ENCODE measurements at regions not wholly inside any gene's neighbourhood (a gene's known extent, or its start where the extent isn't known, plus 50 kb on each side); places are given as distances from the start of the nearest gene placed in this dataset.
A peak's percentile ranks its signal among the peaks of the same experiment; 100 is the strongest.

DNA sequence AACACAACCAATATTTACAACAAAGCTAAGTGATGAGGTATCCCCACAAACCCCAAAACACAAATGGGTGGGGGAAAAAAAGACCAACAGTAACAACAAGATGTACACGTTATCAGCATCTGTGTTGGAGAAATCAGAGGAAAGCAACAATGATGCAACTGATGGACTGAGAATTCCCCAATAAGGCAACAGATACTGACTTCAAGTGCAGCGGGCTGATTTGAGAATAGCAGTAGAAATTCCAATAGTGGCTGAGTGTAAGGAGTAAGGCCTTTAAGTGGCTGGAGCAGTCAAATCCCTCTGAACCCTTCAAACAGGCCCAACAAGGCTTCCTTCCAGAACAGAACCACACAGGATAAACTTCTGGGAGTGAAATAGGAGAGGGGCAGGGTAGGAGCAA, 97.6 kb downstream of the TM2D1 start:
- Histone ChIP-seq H3K4me3 (ENCODE audit: low read length) (no peak overlapping the region), H3K27me3 (replicated peaks; ENCODE audit: control insufficient read depth, insufficient read depth, low read length) (no peaks in the 10 kb centered on the region), H3K9ac (ENCODE audit: low read length) (peak overlapping the region; percentile 17), H3K36me3 (ENCODE audit: control insufficient read depth, insufficient read depth, low read length, severe bottlenecking) (no peaks in the 10 kb centered on the region), H3K9me3 (ENCODE audit: control insufficient read depth, low read length) (no peaks in the 10 kb centered on the region), H3K4me1 (ENCODE audit: control insufficient read depth, insufficient read depth, low read length) (peaks cover 15% of the 10 kb centered on the region)
- DNase-seq (ENCODE audit: low read depth), result no peak

- no peak overlapping the region for H3K9ac ChIP-seq (ENCODE audit: low read length)
- peaks cover 15% of the 10 kb centered on the region for H3K4me1 ChIP-seq (ENCODE audit: control insufficient read depth, insufficient read depth, low read length)
- no peaks in the 10 kb centered on the region for H3K36me3 ChIP-seq (ENCODE audit: control insufficient read depth, insufficient read depth, low read length, severe bottlenecking)
- H3K27me3 ChIP-seq (replicated peaks; ENCODE audit: control insufficient read depth, insufficient read depth, low read length), result no peaks in the 10 kb centered on the region
- H3K4me3 ChIP-seq (ENCODE audit: low read length), result no peak overlapping the region
- peak; percentile 42 for DNase-seq (ENCODE audit: low read depth)
- H3K9me3 ChIP-seq (ENCODE audit: control insufficient read depth, low read length), result no peaks in the 10 kb centered on the region
These were observed 98.1 kb downstream of the TM2D1 start for GRCh38 chr1:61626816-61627215.

GRCh38 chr1:61623852-61624251, 101.1 kb downstream of the TM2D1 start:
- no peak overlapping the region for H3K9ac ChIP-seq (ENCODE audit: low read length)
- H3K36me3 ChIP-seq (ENCODE audit: control insufficient read depth, insufficient read depth, low read length, severe bottlenecking), result no peaks in the 10 kb centered on the region
- no peaks in the 10 kb centered on the region for H3K27me3 ChIP-seq (replicated peaks; ENCODE audit: control insufficient read depth, insufficient read depth, low read length)
- no peak overlapping the region for H3K4me3 ChIP-seq (ENCODE audit: low read length)
- H3K9me3 ChIP-seq (ENCODE audit: control insufficient read depth, low read length), result no peaks in the 10 kb centered on the region
- peaks cover 15% of the 10 kb centered on the region for H3K4me1 ChIP-seq (ENCODE audit: control insufficient read depth, insufficient read depth, low read length)
- no peak for DNase-seq (ENCODE audit: low read depth)

DNA sequence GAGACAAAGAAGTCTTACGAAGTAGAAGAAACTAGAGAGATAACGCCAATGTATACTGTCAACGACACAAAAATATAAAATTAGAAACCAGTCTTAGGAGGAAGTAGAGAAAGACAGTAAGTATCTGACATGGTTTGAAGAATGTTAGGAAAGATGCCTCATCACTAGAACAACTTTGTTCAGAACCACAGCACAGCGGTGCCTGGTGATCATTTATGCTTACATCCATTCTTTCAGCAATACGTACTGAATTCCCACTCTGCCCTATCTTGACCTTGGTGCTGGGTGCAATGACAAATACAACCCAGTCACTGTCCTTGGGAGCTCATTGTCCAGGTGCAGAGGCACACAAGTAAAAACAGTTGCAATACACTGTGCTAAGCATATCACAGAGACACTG, 104.4 kb downstream of the TM2D1 start:
- Histone ChIP-seq H3K4me3 (ENCODE audit: low read length) (no peak overlapping the region), H3K9me3 (ENCODE audit: control insufficient read depth, low read length) (no peaks in the 10 kb centered on the region), H3K27me3 (replicated peaks; ENCODE audit: control insufficient read depth, insufficient read depth, low read length) (no peaks in the 10 kb centered on the region), H3K9ac (ENCODE audit: low read length) (no peak overlapping the region), H3K4me1 (ENCODE audit: control insufficient read depth, insufficient read depth, low read length) (peaks cover 7% of the 10 kb centered on the region), H3K36me3 (ENCODE audit: control insufficient read depth, insufficient read depth, low read length, severe bottlenecking) (no peaks in the 10 kb centered on the region)
- DNase-seq (ENCODE audit: low read depth), result no peak

GRCh38 chr1:61618755-61619154, 106.2 kb downstream of the TM2D1 start:
- Histone ChIP-seq H3K36me3 (ENCODE audit: control insufficient read depth, insufficient read depth, low read length, severe bottlenecking) (no peaks in the 10 kb centered on the region), H3K9ac (ENCODE audit: low read length) (no peak overlapping the region), H3K4me3 (ENCODE audit: low read length) (no peak overlapping the region), H3K4me1 (ENCODE audit: control insufficient read depth, insufficient read depth, low read length) (peaks cover 7% of the 10 kb centered on the region), H3K27me3 (replicated peaks; ENCODE audit: control insufficient read depth, insufficient read depth, low read length) (no peaks in the 10 kb centered on the region), H3K9me3 (ENCODE audit: control insufficient read depth, low read length) (no peaks in the 10 kb centered on the region)
- no peak for DNase-seq (ENCODE audit: low read depth)

DNA sequence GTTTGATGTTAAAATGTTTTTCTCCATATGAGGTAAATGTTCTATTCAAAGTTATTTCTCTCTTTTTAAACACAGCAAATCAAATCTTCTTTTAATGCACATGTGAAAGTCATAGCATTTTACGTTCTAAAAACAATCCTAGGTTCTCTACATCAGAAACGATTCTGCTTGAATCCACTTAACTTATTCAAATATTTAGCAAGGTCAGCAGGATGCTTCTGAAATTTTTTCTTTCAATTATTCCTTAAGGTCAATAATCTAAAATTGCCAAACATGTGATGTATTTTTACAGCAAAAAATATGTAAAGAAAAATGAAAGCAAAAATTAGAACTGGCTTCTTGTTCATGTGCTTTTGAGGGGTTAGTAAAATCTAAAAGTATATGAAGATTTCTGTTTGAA, 106.7 kb downstream of the TM2D1 start:
- Histone ChIP-seq H3K4me3 (ENCODE audit: low read length) (no peak overlapping the region), H3K27me3 (replicated peaks; ENCODE audit: control insufficient read depth, insufficient read depth, low read length) (no peaks in the 10 kb centered on the region), H3K9me3 (ENCODE audit: control insufficient read depth, low read length) (no peaks in the 10 kb centered on the region), H3K9ac (ENCODE audit: low read length) (no peak overlapping the region), H3K4me1 (ENCODE audit: control insufficient read depth, insufficient read depth, low read length) (peaks cover 7% of the 10 kb centered on the region), H3K36me3 (ENCODE audit: control insufficient read depth, insufficient read depth, low read length, severe bottlenecking) (no peaks in the 10 kb centered on the region)
- DNase-seq (ENCODE audit: low read depth), result no peak

- Histone ChIP-seq H3K9me3 (ENCODE audit: control insufficient read depth, low read length) (no peaks in the 10 kb centered on the region), H3K4me3 (ENCODE audit: low read length) (no peak overlapping the region), H3K4me1 (ENCODE audit: control insufficient read depth, insufficient read depth, low read length) (peaks cover 7% of the 10 kb centered on the region), H3K27me3 (replicated peaks; ENCODE audit: control insufficient read depth, insufficient read depth, low read length) (no peaks in the 10 kb centered on the region), H3K36me3 (ENCODE audit: control insufficient read depth, insufficient read depth, low read length, severe bottlenecking) (no peaks in the 10 kb centered on the region), H3K9ac (ENCODE audit: low read length) (peak overlapping the region; percentile 20)
- DNase-seq (ENCODE audit: low read depth), result no peak
These were observed 108.1 kb downstream of the TM2D1 start for GRCh38 chr1:61616830-61617229.

DNA sequence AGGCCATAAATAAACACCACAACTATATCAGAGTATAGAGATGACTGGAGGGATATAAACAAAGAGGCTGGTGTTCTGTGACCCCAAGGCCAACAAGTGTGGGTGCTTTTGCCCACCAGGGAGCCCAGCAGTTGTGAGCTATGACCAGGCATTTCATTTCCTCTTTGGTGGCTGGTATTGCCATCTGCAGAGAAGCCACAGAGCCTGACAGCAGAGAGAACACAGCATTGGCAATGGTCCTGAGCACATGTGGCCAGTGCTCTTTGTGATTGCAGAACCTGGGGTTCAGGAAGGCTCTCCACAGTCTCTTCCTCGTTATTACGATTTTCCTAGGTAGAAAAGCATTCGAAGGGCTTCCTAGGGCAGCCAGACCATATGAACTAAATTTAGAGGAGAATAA, 112.3 kb downstream of the TM2D1 start:
- H3K9me3 ChIP-seq (ENCODE audit: control insufficient read depth, low read length), result no peaks in the 10 kb centered on the region
- DNase-seq (ENCODE audit: low read depth), result no peak
- H3K4me1 ChIP-seq (ENCODE audit: control insufficient read depth, insufficient read depth, low read length), result peaks cover 7% of the 10 kb centered on the region
- no peaks in the 10 kb centered on the region for H3K27me3 ChIP-seq (replicated peaks; ENCODE audit: control insufficient read depth, insufficient read depth, low read length)
- no peak overlapping the region for H3K9ac ChIP-seq (ENCODE audit: low read length)
- no peak overlapping the region for H3K4me3 ChIP-seq (ENCODE audit: low read length)
- H3K36me3 ChIP-seq (ENCODE audit: control insufficient read depth, insufficient read depth, low read length, severe bottlenecking), result no peaks in the 10 kb centered on the region

GRCh38 chr1:61609040-61609439, 115.9 kb downstream of the TM2D1 start:
- Histone ChIP-seq H3K9me3 (ENCODE audit: control insufficient read depth, low read length) (no peaks in the 10 kb centered on the region), H3K9ac (ENCODE audit: low read length) (no peak overlapping the region), H3K4me3 (ENCODE audit: low read length) (no peak overlapping the region), H3K4me1 (ENCODE audit: control insufficient read depth, insufficient read depth, low read length) (peaks cover 36% of the 10 kb centered on the region), H3K36me3 (ENCODE audit: control insufficient read depth, insufficient read depth, low read length, severe bottlenecking) (no peaks in the 10 kb centered on the region), H3K27me3 (replicated peaks; ENCODE audit: control insufficient read depth, insufficient read depth, low read length) (no peaks in the 10 kb centered on the region)
- DNase-seq (ENCODE audit: low read depth), result no peak

DNA sequence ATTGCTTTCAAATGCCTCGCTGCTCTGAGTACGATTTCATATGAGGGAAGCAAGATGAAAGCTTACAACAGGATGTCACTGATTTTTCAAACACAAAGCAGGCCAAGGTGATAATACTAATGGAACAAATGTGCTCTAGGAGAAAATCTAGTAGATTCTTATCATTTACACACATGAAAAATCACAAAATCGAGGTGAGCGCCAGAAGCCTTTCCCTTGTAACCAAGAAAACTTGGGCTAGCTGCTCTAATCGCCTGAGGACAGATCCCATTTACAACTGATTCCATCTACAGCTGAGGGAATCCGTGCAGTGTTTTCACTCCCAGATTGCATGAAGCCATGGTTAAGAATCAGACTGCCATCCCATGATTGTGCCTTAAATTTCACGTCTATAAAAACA, 117.5 kb downstream of the TM2D1 start:
- Histone ChIP-seq H3K27me3 (replicated peaks; ENCODE audit: control insufficient read depth, insufficient read depth, low read length) (no peaks in the 10 kb centered on the region), H3K4me3 (ENCODE audit: low read length) (no peak overlapping the region), H3K9me3 (ENCODE audit: control insufficient read depth, low read length) (no peaks in the 10 kb centered on the region), H3K4me1 (ENCODE audit: control insufficient read depth, insufficient read depth, low read length) (peaks cover 42% of the 10 kb centered on the region), H3K36me3 (ENCODE audit: control insufficient read depth, insufficient read depth, low read length, severe bottlenecking) (no peaks in the 10 kb centered on the region), H3K9ac (ENCODE audit: low read length) (peak overlapping the region; percentile 76)
- no peak for DNase-seq (ENCODE audit: low read depth)

GRCh38 chr1:61606448-61607312, 118.3 kb downstream of the TM2D1 start:
- no peaks in the 10 kb centered on the region for H3K36me3 ChIP-seq (ENCODE audit: control insufficient read depth, insufficient read depth, low read length, severe bottlenecking)
- peaks cover 42% of the 10 kb centered on the region for H3K4me1 ChIP-seq (ENCODE audit: control insufficient read depth, insufficient read depth, low read length)
- no peaks in the 10 kb centered on the region for H3K9me3 ChIP-seq (ENCODE audit: control insufficient read depth, low read length)
- H3K27me3 ChIP-seq (replicated peaks; ENCODE audit: control insufficient read depth, insufficient read depth, low read length), result no peaks in the 10 kb centered on the region
- H3K4me3 ChIP-seq (ENCODE audit: low read length), result peak overlapping the region; percentile 62
- DNase-seq (ENCODE audit: low read depth), result no peak
- H3K9ac ChIP-seq (ENCODE audit: low read length), result peak overlapping the region; percentile 76
